Glutamatergic neuron (in vitro differentiated cells): ENCODE measurements at regions not wholly inside any gene's neighbourhood (a gene's known extent, or its start where the extent isn't known, plus 50 kb on each side); places are given as distances from the start of the nearest gene placed in this dataset.

ENCODE experiments used
- DNase-seq: peaks from one replicate; pipeline ENCODE4 v3.0.0; 2022
- H3K27ac Mint-ChIP-seq: one replicate; pipeline ENCODE4 v1.8.0; 2020; ENCODE audit warnings: mild to moderate bottlenecking, mixed read lengths, inconsistent platforms; ENCODE audit not compliant: unreplicated experiment
- H3K27me3 Mint-ChIP-seq: one replicate; pipeline ENCODE4 v1.8.0; 2020; ENCODE audit warnings: mild to moderate bottlenecking, moderate library complexity, mixed read lengths, inconsistent platforms; ENCODE audit not compliant: unreplicated experiment
- H3K36me3 Mint-ChIP-seq: one replicate; pipeline ENCODE4 v1.8.0; 2020; ENCODE audit warnings: mild to moderate bottlenecking, mixed read lengths, inconsistent platforms; ENCODE audit not compliant: unreplicated experiment
- H3K4me1 Mint-ChIP-seq: one replicate; pipeline ENCODE4 v1.8.0; 2020; ENCODE audit warnings: mild to moderate bottlenecking, low read depth, mixed read lengths, inconsistent platforms; ENCODE audit not compliant: unreplicated experiment
- H3K4me3 Mint-ChIP-seq: one replicate; pipeline ENCODE4 v1.8.0; 2020; ENCODE audit warnings: mild to moderate bottlenecking, mixed read lengths, inconsistent platforms; ENCODE audit not compliant: unreplicated experiment
- H3K9me3 Mint-ChIP-seq: one replicate; pipeline ENCODE4 v1.8.0; 2020; ENCODE audit warnings: mild to moderate bottlenecking, moderate library complexity, mixed read lengths, inconsistent platforms; ENCODE audit not compliant: unreplicated experiment
- CTCF ChIP-seq: fragments of 200-600 bp; sonication (generic); IDR thresholded peaks from one replicate; pipeline ENCODE4 v1.5.0; 2021; ENCODE audit not compliant: partially characterized antibody, unreplicated experiment

DNA sequence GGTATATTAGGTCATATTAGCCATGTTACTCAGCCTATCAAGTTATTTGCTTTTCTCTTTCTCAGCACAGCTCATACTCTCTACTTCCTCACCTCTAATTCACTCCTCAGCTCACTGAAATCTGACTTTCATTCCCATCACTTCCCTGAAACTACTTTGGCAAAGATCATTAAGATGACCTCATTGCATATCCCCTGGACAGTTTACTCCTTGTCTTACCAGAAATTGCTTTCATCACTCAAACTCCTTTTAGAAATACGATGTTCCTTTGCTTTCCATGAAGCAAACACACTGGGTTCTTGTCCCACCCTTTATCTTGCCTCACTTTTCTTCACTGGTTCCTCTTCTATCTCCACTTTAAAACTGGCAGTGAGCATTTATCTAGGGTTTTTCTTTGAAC is 354.4 kb downstream of the TUSC7 start:
- H3K27me3 Mint-ChIP-seq, result no peaks in the 10 kb centered on the region
- no peak overlapping the region for H3K27ac Mint-ChIP-seq
- DNase-seq, result no peak

GRCh38 chr3:117068301-117068700 is 358.7 kb downstream of the TUSC7 start:
- DNase-seq, result no peak
- no peaks in the 10 kb centered on the region for H3K4me1 Mint-ChIP-seq
- H3K27ac Mint-ChIP-seq, result no peak overlapping the region
- H3K36me3 Mint-ChIP-seq, result no peaks in the 10 kb centered on the region
- no peak for TF ChIP-seq CTCF
- H3K4me3 Mint-ChIP-seq, result no peak overlapping the region
- no peaks in the 10 kb centered on the region for H3K27me3 Mint-ChIP-seq
- no peaks in the 10 kb centered on the region for H3K9me3 Mint-ChIP-seq

More for the DNA sequence above, 354.4 kb downstream of the TUSC7 start:
- no peaks in the 10 kb centered on the region for H3K9me3 Mint-ChIP-seq
- no peak overlapping the region for H3K4me3 Mint-ChIP-seq
- H3K36me3 Mint-ChIP-seq, result no peaks in the 10 kb centered on the region
- peaks cover 4% of the 10 kb centered on the region for H3K4me1 Mint-ChIP-seq
- TF ChIP-seq CTCF, result no peak

DNA sequence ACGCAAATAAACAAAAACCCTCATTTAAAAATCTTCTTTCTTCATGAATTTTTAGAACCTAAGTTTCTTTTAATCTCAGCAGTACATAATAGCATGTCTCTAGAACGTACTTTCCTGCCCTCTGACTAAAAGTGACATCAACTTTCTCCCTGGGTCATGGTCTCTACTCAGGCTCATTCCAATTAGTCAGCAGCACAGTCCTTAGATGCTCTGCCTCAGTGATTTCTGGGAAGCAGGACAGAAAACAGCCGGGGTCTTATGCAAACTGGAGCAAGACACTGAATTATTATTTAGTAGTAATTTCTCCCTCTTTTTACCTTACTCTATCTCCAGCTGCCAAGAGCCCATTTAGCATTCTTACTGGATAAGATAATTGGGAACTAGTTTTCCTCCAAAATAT is 365.2 kb downstream of the TUSC7 start:
- no peak overlapping the region for H3K27ac Mint-ChIP-seq
- TF ChIP-seq CTCF, result no peak
- H3K36me3 Mint-ChIP-seq, result no peaks in the 10 kb centered on the region
- DNase-seq, result no peak
- no peak overlapping the region for H3K4me3 Mint-ChIP-seq
- H3K4me1 Mint-ChIP-seq, result no peaks in the 10 kb centered on the region
- no peaks in the 10 kb centered on the region for H3K27me3 Mint-ChIP-seq
- no peaks in the 10 kb centered on the region for H3K9me3 Mint-ChIP-seq

- no peaks in the 10 kb centered on the region for H3K27me3 Mint-ChIP-seq
- peaks cover under 1% of the 10 kb centered on the region for H3K4me1 Mint-ChIP-seq
- no peak overlapping the region for H3K4me3 Mint-ChIP-seq
- TF ChIP-seq CTCF, result no peak
- no peak for DNase-seq
- H3K27ac Mint-ChIP-seq, result no peak overlapping the region
- no peaks in the 10 kb centered on the region for H3K36me3 Mint-ChIP-seq
- no peaks in the 10 kb centered on the region for H3K9me3 Mint-ChIP-seq
These were observed 370.4 kb downstream of the TUSC7 start for GRCh38 chr3:117079997-117080396.

- H3K4me1 Mint-ChIP-seq, result peaks cover 6% of the 10 kb centered on the region
- TF ChIP-seq CTCF, result no peak
- no peak overlapping the region for H3K4me3 Mint-ChIP-seq
- H3K27ac Mint-ChIP-seq, result no peak overlapping the region
- no peaks in the 10 kb centered on the region for H3K27me3 Mint-ChIP-seq
- no peaks in the 10 kb centered on the region for H3K36me3 Mint-ChIP-seq
- DNase-seq, result no peak
- no peaks in the 10 kb centered on the region for H3K9me3 Mint-ChIP-seq
These were observed 371.3 kb downstream of the TUSC7 start for GRCh38 chr3:117080872-117081271.
